ENCODE measurements at regions not wholly inside any gene's neighbourhood (a gene's known extent, or its start where the extent isn't known, plus 50 kb on each side); places are given as distances from the start of the nearest gene placed in this dataset.
"Not testable (repeated sequence)": the region's sequence is repeated elsewhere in the genome, so short reads cannot be mapped to it uniquely, and the experiment has no call there.

- no peak for DNase-seq
These were observed 215.0 kb downstream of the BMP4 start for GRCh38 chr14:53741479-53742232.

- no peak for DNase-seq
These were observed 216.1 kb downstream of the BMP4 start for GRCh38 chr14:53740570-53740969.

DNA sequence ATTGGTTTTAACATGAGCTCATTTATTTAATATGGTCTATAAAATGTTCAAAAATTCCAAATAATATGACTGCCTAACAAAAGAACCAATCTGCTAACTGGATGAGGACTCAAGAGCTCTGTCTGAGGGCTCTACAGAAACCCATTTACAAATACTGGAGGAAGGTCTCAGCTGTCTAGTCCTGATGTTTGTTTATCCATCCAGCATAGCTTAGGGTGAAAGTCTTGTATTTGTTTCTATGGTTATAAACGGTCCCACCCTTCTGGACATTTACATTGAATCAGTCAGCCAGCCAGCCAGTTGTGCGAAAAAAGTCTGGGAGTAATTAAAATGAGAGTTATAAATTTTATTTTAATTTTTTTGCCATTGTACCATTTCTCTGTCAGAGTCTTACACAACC lies 220.7 kb downstream of the BMP4 start:
- no peak for DNase-seq

DNA sequence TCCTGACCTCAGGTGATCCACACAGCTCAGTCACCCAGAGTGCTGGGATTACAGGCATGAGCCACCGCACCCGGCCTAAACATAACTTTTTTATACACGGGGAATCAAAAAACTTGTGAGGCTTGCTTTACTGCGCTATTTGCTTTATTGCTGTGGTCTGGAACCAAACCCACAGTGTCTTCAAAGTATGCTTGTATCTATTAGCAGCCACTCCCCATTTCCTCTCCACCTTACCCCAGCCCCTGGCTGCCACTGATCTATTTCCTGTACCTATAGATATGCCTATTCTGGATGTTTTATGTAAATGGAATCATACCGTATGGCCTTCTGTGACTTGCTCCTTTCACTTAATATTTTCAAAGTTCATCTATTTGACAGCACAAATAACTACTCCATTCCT lies 233.4 kb downstream of the BMP4 start:
- DNase-seq: no peak

DNA sequence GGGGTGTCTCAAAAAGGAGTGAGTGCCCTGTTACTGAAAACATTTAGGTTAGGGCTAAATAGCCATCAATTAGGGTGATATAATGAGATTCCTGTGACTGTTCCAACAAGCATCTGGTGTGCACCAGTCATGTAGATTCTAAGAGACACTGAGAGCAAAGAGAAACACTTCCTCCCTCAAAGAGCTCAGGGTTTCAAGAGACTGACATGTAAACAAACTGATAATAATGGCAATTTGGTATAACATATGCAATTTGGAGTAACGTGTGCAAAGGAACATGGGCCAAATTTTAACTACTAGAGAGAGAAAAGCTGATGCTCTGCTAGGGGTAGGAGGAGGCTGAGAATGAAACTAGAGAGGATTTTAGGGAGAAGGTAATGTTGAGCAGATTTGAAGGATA lies 237.1 kb downstream of the BMP4 start:
- no peak for DNase-seq

GRCh38 chr14:53716578-53716977 lies 240.0 kb downstream of the BMP4 start:
- DNase-seq: no peak

DNA sequence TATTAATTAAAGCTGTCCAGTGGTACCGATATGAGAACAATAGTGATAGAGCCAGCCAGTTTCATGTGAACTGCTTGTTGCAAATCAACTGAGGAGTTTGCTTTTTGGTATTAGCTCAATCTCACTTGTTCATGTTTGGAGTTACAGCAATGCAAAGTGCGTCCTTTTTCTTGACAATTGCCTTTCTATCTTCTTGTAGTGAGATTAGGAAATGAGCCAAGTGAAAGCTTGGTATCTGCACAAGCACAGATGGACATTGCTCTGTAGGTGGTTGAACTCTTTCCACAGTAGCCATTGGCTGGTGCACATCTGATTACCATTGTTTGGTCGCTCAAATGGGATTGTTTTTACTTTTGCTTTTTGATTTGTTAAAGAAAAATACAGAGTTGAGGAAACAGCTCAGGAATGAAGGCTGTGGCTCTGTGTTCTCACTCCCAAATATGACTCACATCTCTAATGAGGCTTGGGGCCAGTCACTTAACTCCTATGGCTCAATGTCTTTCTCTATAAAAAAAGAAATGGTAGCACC lies 241.4 kb downstream of the BMP4 start:
- DNase-seq: no peak

GRCh38 chr14:53714495-53715192 lies 242.0 kb downstream of the BMP4 start:
- DNase-seq: peak; percentile 10

DNA sequence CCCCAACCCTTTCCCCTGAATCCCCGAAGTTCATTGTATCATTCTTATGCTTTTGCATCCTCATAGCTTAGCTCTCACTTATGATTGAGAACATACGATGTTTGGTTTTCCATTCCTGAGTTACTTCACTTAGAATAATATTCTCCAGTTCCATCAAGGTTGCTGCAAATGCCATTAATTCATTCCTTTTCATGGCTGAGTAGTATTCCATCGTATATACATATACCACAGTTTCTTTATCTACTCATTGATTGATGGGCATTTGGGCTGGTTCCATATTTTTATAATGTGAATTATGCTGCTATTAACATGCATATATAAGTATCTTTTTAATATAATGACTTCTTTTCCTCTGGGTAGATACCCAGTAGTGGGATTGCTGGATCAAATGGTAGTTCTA lies 243.7 kb downstream of the BMP4 start:
- DNase-seq: not testable (repeated sequence)

DNA sequence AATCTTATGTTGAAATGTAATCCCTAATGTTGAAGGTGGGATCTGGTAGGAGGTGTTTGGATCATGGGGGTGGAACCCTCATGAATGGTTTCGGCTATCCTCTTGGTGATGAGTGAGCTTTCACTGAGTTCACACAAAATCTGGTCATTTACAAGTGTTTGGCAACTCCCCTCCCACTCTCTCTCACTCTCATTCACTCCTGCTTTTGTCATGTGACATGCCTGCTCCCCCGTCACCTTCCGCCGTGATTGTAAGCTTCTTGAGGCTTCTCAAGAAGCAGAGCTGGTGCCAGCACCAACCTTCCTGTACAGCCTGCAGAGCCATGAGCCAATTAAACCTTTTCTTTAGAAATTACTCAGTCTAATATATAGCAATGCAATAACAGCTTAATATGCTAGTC lies 245.4 kb downstream of the BMP4 start:
- no peak for DNase-seq

- no peak for DNase-seq
These were observed 246.0 kb downstream of the BMP4 start for GRCh38 chr14:53710615-53711014.

- DNase-seq: no peak
These were observed 247.2 kb downstream of the BMP4 start for GRCh38 chr14:53709381-53709780.

DNA sequence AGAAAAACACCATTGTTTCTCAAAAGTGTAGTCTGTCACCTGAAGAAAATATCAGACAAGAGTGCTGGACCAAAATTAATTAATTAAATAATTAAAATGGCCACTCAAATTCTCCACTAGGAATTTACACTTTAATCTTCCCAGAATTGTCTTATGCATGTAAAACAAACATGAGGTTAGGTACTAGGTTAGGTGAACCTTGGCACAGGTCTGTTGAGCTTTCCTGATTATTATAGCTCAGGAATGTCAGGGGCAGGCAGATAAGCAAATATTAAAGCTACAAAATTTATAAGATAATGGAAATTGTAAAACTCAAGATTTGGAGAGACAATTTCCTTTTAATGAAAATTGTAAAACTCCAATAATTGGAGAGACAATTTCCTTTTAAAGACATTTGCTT lies 253.2 kb downstream of the BMP4 start:
- no peak for DNase-seq

- DNase-seq: no peak
These were observed 255.3 kb downstream of the BMP4 start for GRCh38 chr14:53701108-53701875.

GRCh38 chr14:53696217-53696965 lies 260.2 kb downstream of the BMP4 start:
- no peak for DNase-seq

DNA sequence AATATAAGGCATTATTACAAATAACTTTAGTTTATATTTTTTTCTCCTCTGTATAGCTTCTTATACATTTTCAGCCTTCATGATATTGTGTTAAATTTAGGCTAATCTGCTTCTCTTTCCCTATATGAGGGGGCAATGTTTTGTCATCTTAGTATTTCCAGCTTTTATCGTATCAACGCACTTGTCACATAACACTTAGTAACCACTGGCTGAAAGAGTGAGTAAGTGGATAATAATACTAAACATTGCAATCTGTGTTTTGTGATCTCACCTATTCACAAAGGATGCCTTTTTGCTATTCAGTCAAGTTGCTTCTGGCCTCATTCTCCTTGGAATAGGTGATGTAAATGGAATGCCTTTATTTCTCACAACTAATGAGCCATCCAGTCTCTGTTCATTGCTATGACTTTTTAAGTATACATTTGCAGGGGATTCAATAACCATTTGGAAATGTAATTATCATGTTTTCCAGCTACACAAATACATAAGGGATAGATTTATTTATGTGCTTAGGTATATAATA lies 260.9 kb downstream of the BMP4 start:
- no peak for DNase-seq

DNA sequence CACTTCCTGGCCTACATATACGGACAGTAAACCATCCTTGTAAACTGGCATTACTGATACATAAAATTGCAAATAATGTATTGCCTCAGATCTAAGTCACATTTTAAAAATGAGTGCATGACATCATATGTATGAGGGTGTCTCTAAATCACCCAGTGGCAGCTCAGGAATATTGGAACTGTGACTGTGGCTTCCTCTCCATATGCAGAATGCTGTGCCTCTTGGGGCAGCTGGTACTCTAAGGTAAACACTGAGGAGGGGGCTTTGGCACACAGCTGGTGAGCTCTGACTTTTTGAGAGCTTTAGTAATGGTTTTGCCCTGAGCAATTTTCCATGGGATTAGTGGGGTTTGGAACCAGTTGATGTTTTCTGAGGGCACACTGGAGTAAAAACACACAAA lies 263.7 kb downstream of the BMP4 start:
- no peak for DNase-seq

DNA sequence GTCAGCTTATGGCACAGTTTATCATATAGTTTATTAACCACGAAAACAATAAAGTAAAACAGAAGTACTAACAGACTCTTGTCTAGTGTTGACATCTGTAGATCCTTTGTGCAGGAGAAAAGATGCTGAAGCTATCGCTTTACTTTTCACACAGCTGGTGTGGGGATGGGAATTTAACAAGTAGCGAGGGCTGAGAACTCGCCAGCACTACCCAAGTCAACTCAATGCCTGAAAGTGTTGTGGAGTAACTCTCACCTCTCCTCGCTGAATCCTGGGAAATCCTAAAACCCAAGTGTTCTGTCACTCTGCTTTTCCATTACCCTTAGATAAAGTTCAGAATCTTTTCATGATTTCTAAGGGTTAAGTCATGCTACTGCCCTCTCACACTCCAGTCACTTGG lies 264.2 kb downstream of the BMP4 start:
- no peak for DNase-seq

DNA sequence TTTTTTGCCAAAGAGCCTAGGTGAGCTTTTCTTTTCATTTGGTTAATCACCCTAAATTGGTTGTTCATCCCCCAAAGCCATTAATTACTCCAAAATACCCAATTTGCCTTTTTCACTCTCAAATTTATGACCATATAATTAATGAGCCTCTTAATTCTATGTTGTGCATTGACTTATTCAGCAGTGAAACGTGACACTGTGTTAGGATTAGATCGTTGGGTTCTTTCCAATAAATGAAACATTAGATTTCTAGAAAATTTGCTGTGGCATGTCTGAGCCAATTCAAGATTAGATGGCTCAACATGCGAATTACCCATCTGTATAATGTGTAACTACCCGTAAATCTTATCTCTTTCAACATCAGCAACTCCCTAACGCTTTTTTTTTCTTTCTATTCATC lies 273.4 kb downstream of the BMP4 start:
- DNase-seq: no peak

DNA sequence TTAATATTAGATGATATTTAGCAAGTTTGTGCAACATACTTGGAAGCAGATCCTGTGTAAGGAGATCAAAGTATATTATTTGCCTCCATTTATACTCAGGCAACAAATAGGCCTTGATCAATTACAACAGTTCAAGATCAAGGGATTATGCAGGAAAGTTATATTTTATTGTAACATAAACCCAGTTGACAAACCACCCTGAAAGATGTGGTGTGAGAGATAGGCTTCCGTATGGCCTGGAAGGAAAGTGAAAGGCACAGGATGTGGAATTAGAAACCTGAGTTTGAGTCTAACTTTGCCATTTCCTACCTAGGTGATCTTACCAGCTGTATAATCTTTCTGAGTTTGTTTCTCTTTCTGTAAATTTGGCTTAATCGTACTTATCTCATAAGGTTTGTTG lies 284.1 kb downstream of the BMP4 start:
- no peak for DNase-seq

DNA sequence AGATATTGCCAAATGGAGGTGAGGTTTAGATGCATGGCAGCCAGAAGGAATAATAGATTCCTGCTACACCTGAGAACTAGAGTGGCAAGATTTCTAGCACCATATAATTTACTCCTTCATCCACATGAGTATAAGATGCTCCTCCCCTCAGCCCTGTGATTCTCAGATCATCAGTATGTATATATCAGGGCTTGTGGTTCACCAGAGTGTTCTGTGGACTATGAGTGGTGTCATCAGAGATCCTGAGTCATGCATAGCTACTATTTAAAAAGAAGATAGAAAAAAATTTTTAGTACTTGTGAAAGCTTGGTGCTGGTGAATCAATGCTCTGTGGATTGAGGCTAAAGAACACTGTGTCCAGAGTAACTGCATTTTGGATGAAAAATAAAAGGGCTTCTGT lies 285.9 kb downstream of the BMP4 start:
- DNase-seq: no peak

- DNase-seq: no peak
These were observed 287.7 kb downstream of the BMP4 start for GRCh38 chr14:53668897-53669296.

Measured in right kidney (tissue), 1 donor.